Right lobe of liver (tissue), 4 donors: ENCODE measurements at regions not wholly inside any gene's neighbourhood (a gene's known extent, or its start where the extent isn't known, plus 50 kb on each side); places are given as distances from the start of the nearest gene placed in this dataset.

Experiments used
- POLR2A ChIP-seq: fragments of 450-650 bp; IDR thresholded peaks from one replicate; pipeline ENCODE4 v1.6.1; 2017; ENCODE audit warnings: antibody characterized with exemption, mild to moderate bottlenecking
- TF ChIP-seq, protein P1 (sequence below), 4 donors: fragments of 200-600 bp in 3 of 4; fragments of 450-650 bp in 1 of 4; IDR thresholded peaks; one replicate each; pipeline versions ENCODE4 v1.5.1 to v1.8.0; 2016 to 2022; ENCODE audit warnings: antibody characterized with exemption in 4 of 4, mild to moderate bottlenecking in 2 of 4
- donor health status: DM: no; HTN: no; CAD: no.
- donor health status: DM: no; HTN: no; CAD: no.
- donor health status: DM: no; HTN: yes; CAD: no.

DNA sequence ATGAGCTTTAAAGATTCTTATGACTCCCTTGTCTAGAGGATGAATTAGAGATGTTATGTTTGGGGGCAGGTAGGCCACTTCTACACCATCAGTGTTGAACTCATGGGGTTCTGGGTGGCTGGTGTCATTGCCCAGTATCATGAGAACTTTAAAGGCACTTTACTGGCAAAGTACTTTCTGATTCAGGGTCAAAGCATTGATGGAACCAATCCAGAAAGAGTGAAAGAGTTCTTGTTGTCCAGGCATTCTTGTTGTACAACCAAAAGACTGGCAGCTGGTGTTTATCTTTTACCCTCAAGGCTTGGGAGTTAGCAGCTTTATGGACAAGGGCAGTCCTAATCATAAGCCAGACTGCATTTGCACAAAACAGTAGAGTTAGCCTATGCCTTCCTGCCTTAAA is 673.0 kb downstream of the USP25 start:
- TF ChIP-seq, protein P1, sequence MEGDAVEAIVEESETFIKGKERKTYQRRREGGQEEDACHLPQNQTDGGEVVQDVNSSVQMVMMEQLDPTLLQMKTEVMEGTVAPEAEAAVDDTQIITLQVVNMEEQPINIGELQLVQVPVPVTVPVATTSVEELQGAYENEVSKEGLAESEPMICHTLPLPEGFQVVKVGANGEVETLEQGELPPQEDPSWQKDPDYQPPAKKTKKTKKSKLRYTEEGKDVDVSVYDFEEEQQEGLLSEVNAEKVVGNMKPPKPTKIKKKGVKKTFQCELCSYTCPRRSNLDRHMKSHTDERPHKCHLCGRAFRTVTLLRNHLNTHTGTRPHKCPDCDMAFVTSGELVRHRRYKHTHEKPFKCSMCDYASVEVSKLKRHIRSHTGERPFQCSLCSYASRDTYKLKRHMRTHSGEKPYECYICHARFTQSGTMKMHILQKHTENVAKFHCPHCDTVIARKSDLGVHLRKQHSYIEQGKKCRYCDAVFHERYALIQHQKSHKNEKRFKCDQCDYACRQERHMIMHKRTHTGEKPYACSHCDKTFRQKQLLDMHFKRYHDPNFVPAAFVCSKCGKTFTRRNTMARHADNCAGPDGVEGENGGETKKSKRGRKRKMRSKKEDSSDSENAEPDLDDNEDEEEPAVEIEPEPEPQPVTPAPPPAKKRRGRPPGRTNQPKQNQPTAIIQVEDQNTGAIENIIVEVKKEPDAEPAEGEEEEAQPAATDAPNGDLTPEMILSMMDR (IDR thresholded peaks at IDR 0.05), result no peak
- no peak for TF ChIP-seq POLR2A
